OCI-LY1 (cell line): ENCODE measurements at regions not wholly inside any gene's neighbourhood (a gene's known extent, or its start where the extent isn't known, plus 50 kb on each side); places are given as distances from the start of the nearest gene placed in this dataset.

Experiments used
- H2AFZ ChIP-seq: fragments of 200-600 bp; sonication (generic), shearing (Covaris generic); 2 replicates; pipeline ENCODE4 v1.6.0; 2014; ENCODE audit warnings: antibody characterized with exemption, mild to moderate bottlenecking, low read length
- H3F3A ChIP-seq: fragments of 200-600 bp; sonication (generic), shearing (Covaris generic); 2 replicates; pipeline ENCODE4 v1.6.0; 2014; ENCODE audit warnings: mild to moderate bottlenecking, antibody characterized with exemption, low read length, moderate library complexity; ENCODE audit not compliant: insufficient read depth
- H3K27ac ChIP-seq: fragments of 200-600 bp; sonication (generic); 2 replicates; pipeline ENCODE4 v1.5.1; 2014; ENCODE audit warnings: low read length, mixed run types, mild to moderate bottlenecking, low read depth; ENCODE audit not compliant: poor library complexity, severe bottlenecking
- H3K27me3 ChIP-seq: fragments of 200-600 bp; sonication (generic); 2 replicates; pipeline ENCODE4 v1.6.0; 2014; ENCODE audit warnings: antibody characterized with exemption, mild to moderate bottlenecking, low read length, moderate library complexity; ENCODE audit not compliant: insufficient read depth
- H3K36me3 ChIP-seq: fragments of 200-600 bp; sonication (generic); 2 replicates; pipeline ENCODE4 v1.6.1; 2014; ENCODE audit warnings: mild to moderate bottlenecking, antibody characterized with exemption, low read length, moderate library complexity, mixed read lengths; ENCODE audit not compliant: insufficient read depth
- H3K4me1 ChIP-seq: fragments of 200-600 bp; sonication (generic); 2 replicates; pipeline ENCODE4 v1.5.1; 2014; ENCODE audit warnings: mild to moderate bottlenecking, low read length, moderate library complexity; ENCODE audit not compliant: insufficient read depth, severe bottlenecking
- H3K4me2 ChIP-seq: fragments of 200-600 bp; sonication (generic), shearing (Covaris generic); 2 replicates; pipeline ENCODE4 v1.6.1; 2014; ENCODE audit warnings: low read length
- H3K4me3 ChIP-seq: fragments of 200-600 bp; sonication (generic); 2 replicates; pipeline ENCODE4 v1.5.1; 2014; ENCODE audit warnings: low read length, low read depth, mild to moderate bottlenecking, mixed read lengths; ENCODE audit not compliant: poor library complexity, severe bottlenecking
- H3K79me2 ChIP-seq: fragments of 200-600 bp; shearing (Covaris generic); 2 replicates; pipeline ENCODE4 v1.6.1; 2016; ENCODE audit warnings: mixed run types, low read length, mixed read lengths; ENCODE audit not compliant: insufficient read depth
- H3K9ac ChIP-seq: fragments of 200-600 bp; sonication (generic), shearing (Covaris generic); 2 replicates; pipeline ENCODE4 v1.6.1; 2014; ENCODE audit warnings: mild to moderate bottlenecking, low read length, mixed read lengths
- H3K9me2 ChIP-seq: fragments of 200-600 bp; sonication (generic), shearing (Covaris generic); 2 replicates; pipeline ENCODE4 v1.6.1; 2014; ENCODE audit warnings: low read depth, mild to moderate bottlenecking, low read length, mixed read lengths
- H3K9me3 ChIP-seq: fragments of 200-600 bp; shearing (Covaris generic); 2 replicates; pipeline ENCODE4 v1.6.1; 2014; ENCODE audit warnings: low read length, mixed read lengths
- H4K20me1 ChIP-seq: fragments of 200-600 bp; sonication (generic), shearing (Covaris generic); 2 replicates; pipeline ENCODE4 v1.6.0; 2016; ENCODE audit warnings: mild to moderate bottlenecking, low read length; ENCODE audit not compliant: insufficient read depth
- CTCF ChIP-seq: fragments of 200-600 bp; sonication (generic), shearing (Covaris generic); IDR thresholded peaks from 2 replicates; pipeline ENCODE4 v1.5.1; 2017; ENCODE audit warnings: mild to moderate bottlenecking, antibody characterized with exemption, low read length, moderate library complexity, mixed read lengths
- EZH2 ChIP-seq: fragments of 200-600 bp; sonication (generic), shearing (Covaris generic); IDR thresholded peaks from 2 replicates; pipeline ENCODE4 v1.8.0; 2017; ENCODE audit warnings: borderline replicate concordance, mixed run types, mild to moderate bottlenecking, antibody characterized with exemption, low read length, moderate library complexity, mixed read lengths

- Histone ChIP-seq H3K27me3 (no peaks in the 10 kb centered on the region), H3K79me2 (no peaks in the 10 kb centered on the region), H3F3A (no peaks in the 10 kb centered on the region), H3K4me1 (no peaks in the 10 kb centered on the region), H4K20me1 (no peaks in the 10 kb centered on the region), H3K36me3 (no peaks in the 10 kb centered on the region), H3K4me2 (no peak overlapping the region), H3K4me3 (no peak overlapping the region), H2AFZ (no peak overlapping the region), H3K9me2 (no peaks in the 10 kb centered on the region), H3K9me3 (no peaks in the 10 kb centered on the region), H3K27ac (no peak overlapping the region), H3K9ac (no peak overlapping the region)
- TF ChIP-seq EZH2 = no peak
- TF ChIP-seq CTCF = no peak
Observed at GRCh38 chr7:45479781-45480180, 94.4 kb upstream of the ADCY1 start.

GRCh38 chr7:45482451-45482850, 91.7 kb upstream of the ADCY1 start:
- no peak overlapping the region for H3K4me3 ChIP-seq
- no peaks in the 10 kb centered on the region for H3K9me2 ChIP-seq
- no peak overlapping the region for H3K9ac ChIP-seq
- no peak overlapping the region for H3K4me2 ChIP-seq
- no peaks in the 10 kb centered on the region for H3K79me2 ChIP-seq
- H4K20me1 ChIP-seq = no peaks in the 10 kb centered on the region
- no peaks in the 10 kb centered on the region for H3K36me3 ChIP-seq
- no peaks in the 10 kb centered on the region for H3K9me3 ChIP-seq
- no peak overlapping the region for H2AFZ ChIP-seq
- no peak overlapping the region for H3K27ac ChIP-seq
- no peak for TF ChIP-seq CTCF
- no peak for TF ChIP-seq EZH2
- H3K27me3 ChIP-seq = no peaks in the 10 kb centered on the region
- H3F3A ChIP-seq = no peaks in the 10 kb centered on the region
- no peaks in the 10 kb centered on the region for H3K4me1 ChIP-seq

GRCh38 chr7:45484094-45484493, 90.1 kb upstream of the ADCY1 start:
- H3K4me1 ChIP-seq = no peaks in the 10 kb centered on the region
- H3F3A ChIP-seq = no peaks in the 10 kb centered on the region
- no peaks in the 10 kb centered on the region for H3K9me3 ChIP-seq
- no peaks in the 10 kb centered on the region for H3K9me2 ChIP-seq
- no peak overlapping the region for H3K4me2 ChIP-seq
- no peak for TF ChIP-seq CTCF
- no peak for TF ChIP-seq EZH2
- H3K4me3 ChIP-seq = no peak overlapping the region
- no peaks in the 10 kb centered on the region for H3K27me3 ChIP-seq
- H3K36me3 ChIP-seq = no peaks in the 10 kb centered on the region
- no peak overlapping the region for H3K9ac ChIP-seq
- H4K20me1 ChIP-seq = no peaks in the 10 kb centered on the region
- H3K79me2 ChIP-seq = no peaks in the 10 kb centered on the region
- H2AFZ ChIP-seq = no peak overlapping the region
- H3K27ac ChIP-seq = no peak overlapping the region
